Loucy (cell line): ENCODE measurements at regions not wholly inside any gene's neighbourhood (a gene's known extent, or its start where the extent isn't known, plus 50 kb on each side); places are given as distances from the start of the nearest gene placed in this dataset.

Experiments
- H2AFZ ChIP-seq: fragments of 200-600 bp; sonication (generic); 2 replicates; pipeline ENCODE4 v1.6.0; 2016; ENCODE audit warnings: antibody characterized with exemption, mild to moderate bottlenecking, low read length, moderate library complexity
- H3F3A ChIP-seq: fragments of 200-600 bp; 2 replicates; pipeline ENCODE4 v1.6.0; 2016; ENCODE audit warnings: antibody characterized with exemption, low read depth, mild to moderate bottlenecking
- H3K27me3 ChIP-seq: fragments of 200-600 bp; sonication (generic); 2 replicates; pipeline ENCODE4 v1.6.1; 2014; ENCODE audit warnings: low read length, mild to moderate bottlenecking; ENCODE audit not compliant: insufficient read depth, poor library complexity, severe bottlenecking
- H3K36me3 ChIP-seq: fragments of 200-600 bp; sonication (generic); 2 replicates; pipeline ENCODE4 v1.6.1; 2016; ENCODE audit warnings: low read length; ENCODE audit not compliant: insufficient read depth
- H3K4me1 ChIP-seq: fragments of 200-600 bp; sonication (generic); 2 replicates; pipeline ENCODE4 v1.5.1; 2014; ENCODE audit warnings: low read length, mild to moderate bottlenecking; ENCODE audit not compliant: insufficient read depth, poor library complexity, severe bottlenecking
- H3K4me2 ChIP-seq: fragments of 200-600 bp; sonication (generic); 2 replicates; pipeline ENCODE4 v1.6.0; 2014; ENCODE audit warnings: antibody characterized with exemption, low read length, low read depth, mild to moderate bottlenecking; ENCODE audit not compliant: poor library complexity, severe bottlenecking
- H3K4me3 ChIP-seq: fragments of 200-600 bp; sonication (generic); 2 replicates; pipeline ENCODE4 v1.5.1; 2014; ENCODE audit warnings: low read length, mild to moderate bottlenecking, mixed read lengths; ENCODE audit not compliant: poor library complexity, severe bottlenecking
- H3K79me2 ChIP-seq: fragments of 200-600 bp; sonication (generic); 2 replicates; pipeline ENCODE4 v1.6.1; 2014; ENCODE audit warnings: low read length; ENCODE audit not compliant: insufficient read depth
- H3K9ac ChIP-seq: fragments of 200-600 bp; sonication (generic); 2 replicates; pipeline ENCODE4 v1.6.0; 2014; ENCODE audit warnings: mild to moderate bottlenecking, low read depth, low read length, moderate library complexity; ENCODE audit not compliant: poor library complexity, severe bottlenecking
- H3K9me2 ChIP-seq: fragments of 200-600 bp; sonication (generic); replicated peaks from 2 replicates; pipeline ENCODE4 v1.6.1; 2016; ENCODE audit warnings: low read depth, low read length, mixed read lengths
- H3K9me3 ChIP-seq: fragments of 200-600 bp; sonication (generic); 2 replicates; pipeline ENCODE4 v1.6.1; 2014; ENCODE audit warnings: mild to moderate bottlenecking, antibody characterized with exemption, low read length, low read depth; ENCODE audit not compliant: insufficient read depth
- H4K20me1 ChIP-seq: fragments of 200-600 bp; sonication (generic); 2 replicates; pipeline ENCODE4 v1.6.0; 2014; ENCODE audit warnings: antibody characterized with exemption, low read length, mild to moderate bottlenecking; ENCODE audit not compliant: insufficient read depth, poor library complexity, severe bottlenecking
- CTCF ChIP-seq: fragments of 200-600 bp; sonication (generic); conservative IDR thresholded peaks from 2 replicates; pipeline ENCODE4 v1.5.1; 2014; ENCODE audit warnings: mild to moderate bottlenecking, antibody characterized with exemption, low read length
- EZH2phosphoT487 ChIP-seq: fragments of 200-600 bp; IDR thresholded peaks from 2 replicates; pipeline ENCODE4 v1.6.1; 2018; ENCODE audit warnings: antibody characterized with exemption, mild to moderate bottlenecking, moderate library complexity, borderline replicate concordance

- Histone ChIP-seq H3K9me3 (peaks cover 4% of the 10 kb centered on the region; the same call in 1 of the 2 replicates), H4K20me1 (no peaks in the 10 kb centered on the region), H3K9me2 (no peaks in the 10 kb centered on the region), H3K79me2 (no peaks in the 10 kb centered on the region), H3K36me3 (no peaks in the 10 kb centered on the region), H3K4me1 (no peaks in the 10 kb centered on the region), H2AFZ (no peak overlapping the region), H3F3A (no peaks in the 10 kb centered on the region), H3K27me3 (no peaks in the 10 kb centered on the region), H3K4me2 (no peak overlapping the region), H3K9ac (no peak overlapping the region), H3K4me3 (no peak overlapping the region)
- TF ChIP-seq EZH2phosphoT487, result no peak
- TF ChIP-seq CTCF, result no peak
Measured at GRCh38 chr5:5886812-5887486, 464.5 kb downstream of the ICE1 start.

GRCh38 chr5:5886353-5886752 is 463.9 kb downstream of the ICE1 start:
- H3K79me2 ChIP-seq, result no peaks in the 10 kb centered on the region
- no peaks in the 10 kb centered on the region for H3K4me1 ChIP-seq
- H3F3A ChIP-seq, result no peaks in the 10 kb centered on the region
- peaks cover 4% of the 10 kb centered on the region; the same call in 1 of the 2 replicates for H3K9me3 ChIP-seq
- H3K9ac ChIP-seq, result no peak overlapping the region
- H3K36me3 ChIP-seq, result no peaks in the 10 kb centered on the region
- no peaks in the 10 kb centered on the region for H3K9me2 ChIP-seq
- no peaks in the 10 kb centered on the region for H4K20me1 ChIP-seq
- no peak overlapping the region for H3K4me2 ChIP-seq
- TF ChIP-seq EZH2phosphoT487 (no peak), CTCF (no peak)
- no peaks in the 10 kb centered on the region for H3K27me3 ChIP-seq
- no peak overlapping the region for H3K4me3 ChIP-seq
- H2AFZ ChIP-seq, result no peak overlapping the region

GRCh38 chr5:5885782-5886181 is 463.3 kb downstream of the ICE1 start:
- H4K20me1 ChIP-seq, result no peaks in the 10 kb centered on the region
- no peaks in the 10 kb centered on the region for H3K27me3 ChIP-seq
- no peak overlapping the region for H3K9ac ChIP-seq
- H3K4me1 ChIP-seq, result no peaks in the 10 kb centered on the region
- H3K9me3 ChIP-seq, result peaks cover 4% of the 10 kb centered on the region; the same call in 1 of the 2 replicates
- no peaks in the 10 kb centered on the region for H3K9me2 ChIP-seq
- H3K4me3 ChIP-seq, result no peak overlapping the region
- H2AFZ ChIP-seq, result no peak overlapping the region
- H3K36me3 ChIP-seq, result no peaks in the 10 kb centered on the region
- no peaks in the 10 kb centered on the region for H3K79me2 ChIP-seq
- H3K4me2 ChIP-seq, result no peak overlapping the region
- H3F3A ChIP-seq, result no peaks in the 10 kb centered on the region
- TF ChIP-seq CTCF, result no peak
- no peak for TF ChIP-seq EZH2phosphoT487
